HUDEP-2 (cell line): ENCODE measurements at regions not wholly inside any gene's neighbourhood (a gene's known extent, or its start where the extent isn't known, plus 50 kb on each side); places are given as distances from the start of the nearest gene placed in this dataset.
"Not testable (repeated sequence)": the region's sequence is repeated elsewhere in the genome, so short reads cannot be mapped to it uniquely, and the experiment has no call there.

Source experiments
- DNase-seq, 76 experiments: peaks; one replicate each; lab custom pipeline; 2025; ENCODE audit not compliant: unreplicated experiment in 76 of 76; lab: John Stamatoyannopoulos, UW

DNA sequence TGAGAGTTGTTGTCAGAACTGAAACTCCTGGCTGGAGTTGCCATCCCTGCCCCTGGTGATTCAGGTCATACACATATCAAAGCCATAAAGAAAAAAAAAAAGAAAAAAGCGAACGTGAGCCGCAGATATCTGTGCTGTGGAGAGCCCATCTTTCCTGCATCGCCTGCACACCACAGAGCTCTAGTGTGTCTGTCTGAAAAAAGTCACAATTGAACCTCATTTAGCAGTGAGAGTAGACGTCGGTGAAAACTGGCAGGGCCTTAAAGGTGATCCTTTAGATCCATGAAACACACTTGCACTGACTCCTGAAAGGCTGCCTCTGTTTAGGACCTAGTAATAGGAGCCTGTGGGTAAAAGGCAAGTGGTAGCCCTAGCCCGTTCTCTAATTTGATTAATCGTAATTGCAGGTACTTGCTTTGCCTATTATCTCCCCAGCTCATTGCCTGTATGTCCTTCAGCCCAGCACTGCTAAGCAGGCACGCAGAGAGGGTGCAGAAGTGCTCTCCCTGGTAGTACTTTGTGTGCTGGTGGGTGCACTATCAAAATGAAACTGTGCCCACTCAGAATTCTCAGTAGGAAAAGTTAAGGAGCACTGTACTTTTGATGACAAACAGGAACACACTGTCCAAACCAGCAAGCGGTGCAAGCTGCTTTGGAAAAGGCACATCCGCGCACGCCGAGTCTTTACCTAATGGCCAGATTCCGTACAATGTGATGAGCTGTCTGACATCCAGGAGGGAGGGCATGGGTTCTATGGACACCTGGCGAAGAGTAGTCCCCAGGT is 103.5 kb upstream of the ASB18 start:
- DNase-seq = no peak

DNA sequence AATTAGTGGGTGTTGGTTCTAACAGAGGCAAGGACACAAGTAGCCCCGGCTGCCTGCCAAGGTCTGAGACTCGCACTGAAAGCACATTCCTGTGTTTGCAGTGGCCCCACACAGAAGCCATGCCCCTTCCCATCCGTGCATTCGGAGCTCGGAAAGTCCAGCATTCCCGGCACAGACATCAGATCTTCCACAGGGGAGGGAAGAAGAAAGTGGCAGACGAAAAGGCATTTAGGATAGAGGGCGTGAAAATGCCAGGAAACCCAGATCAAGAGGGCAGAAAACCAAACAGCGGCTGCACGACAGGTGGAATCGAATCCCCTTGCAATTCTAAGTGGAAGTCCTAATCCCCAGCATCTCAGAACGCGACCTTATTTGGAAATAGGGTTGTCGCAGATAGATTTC is 105.5 kb upstream of the ASB18 start:
- no peak for DNase-seq

DNA sequence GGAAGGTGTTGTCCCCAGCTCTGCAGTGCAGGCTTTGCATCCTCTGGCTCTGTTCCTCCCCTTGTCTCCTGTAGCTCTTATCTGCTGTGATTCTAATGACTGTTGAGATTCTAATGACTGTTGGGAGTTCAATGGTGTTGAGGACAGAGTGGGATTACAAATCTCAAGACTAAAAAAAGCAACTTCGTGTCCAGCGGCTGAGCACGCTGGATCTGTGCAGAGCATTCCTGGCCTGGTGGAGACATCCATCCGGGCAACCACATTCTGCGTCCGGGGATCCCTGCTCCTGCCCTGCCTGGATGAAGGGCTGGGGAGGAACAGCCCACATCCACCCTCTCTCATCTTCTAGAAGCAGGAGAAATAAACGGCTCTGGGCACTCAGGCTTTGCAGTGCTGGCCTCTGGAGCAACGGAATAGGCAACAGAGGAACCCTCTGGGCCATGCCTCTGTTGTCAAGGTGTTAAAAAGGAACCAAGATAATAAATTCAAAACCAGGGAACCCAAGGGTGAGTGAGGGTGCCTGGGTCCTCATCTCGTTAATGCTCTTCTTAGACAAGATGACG is 106.7 kb upstream of the ASB18 start:
- DNase-seq = no peak

DNA sequence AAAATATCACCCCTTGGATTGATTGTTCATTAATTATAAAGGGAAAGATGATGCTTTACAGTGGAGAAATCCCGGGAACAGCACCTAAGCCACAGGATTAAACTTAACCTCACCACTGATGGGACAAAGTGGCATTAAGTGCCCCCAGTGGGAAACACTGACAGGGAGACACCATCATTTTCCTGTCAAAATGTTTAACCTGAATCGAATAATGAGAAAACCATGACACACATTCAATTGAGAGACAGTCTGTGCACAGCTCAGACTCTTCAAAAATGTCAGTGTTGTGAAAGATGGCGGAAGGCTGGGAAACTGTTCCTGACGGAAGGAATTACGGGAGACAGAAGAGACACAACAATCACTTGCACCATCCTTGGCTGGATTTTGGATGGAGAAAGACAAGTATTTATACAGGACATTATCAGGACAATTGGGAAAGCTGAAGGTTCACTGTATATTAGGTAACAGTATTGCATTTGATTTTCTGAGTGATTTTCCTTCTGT is 111.8 kb upstream of the ASB18 start:
- no peak for DNase-seq

DNA sequence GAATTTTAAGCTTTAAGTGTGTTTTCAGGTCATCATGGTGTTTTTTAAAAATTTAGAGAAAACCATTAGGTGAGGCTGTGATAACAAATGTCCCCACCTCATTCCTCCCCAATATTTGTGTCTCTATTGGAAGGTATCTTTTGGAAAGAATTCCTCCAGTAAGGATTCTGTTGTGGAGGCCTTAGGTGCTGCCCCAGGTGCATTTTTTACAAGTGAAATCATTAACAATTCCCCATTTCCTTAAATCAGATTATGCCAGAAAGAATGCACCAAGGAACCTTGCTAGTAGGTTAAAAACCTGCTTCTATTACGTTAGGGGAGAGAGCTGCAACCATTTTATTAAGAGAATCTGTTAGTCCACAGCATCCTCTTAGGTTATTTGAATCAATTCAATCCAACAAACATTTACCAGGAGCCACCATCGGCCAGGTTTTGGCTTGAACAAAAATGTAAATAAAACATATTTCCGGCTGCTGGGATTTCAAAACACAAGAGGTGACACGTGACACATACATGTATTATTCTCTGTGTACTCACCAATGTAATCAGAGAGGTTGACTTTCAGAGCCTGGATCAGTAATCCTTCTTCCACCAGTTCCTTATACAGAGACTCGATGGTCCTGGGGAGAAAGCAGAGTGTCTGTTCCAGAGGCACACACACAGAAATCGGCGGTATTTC is 112.5 kb upstream of the ASB18 start:
- no peak for DNase-seq

DNA sequence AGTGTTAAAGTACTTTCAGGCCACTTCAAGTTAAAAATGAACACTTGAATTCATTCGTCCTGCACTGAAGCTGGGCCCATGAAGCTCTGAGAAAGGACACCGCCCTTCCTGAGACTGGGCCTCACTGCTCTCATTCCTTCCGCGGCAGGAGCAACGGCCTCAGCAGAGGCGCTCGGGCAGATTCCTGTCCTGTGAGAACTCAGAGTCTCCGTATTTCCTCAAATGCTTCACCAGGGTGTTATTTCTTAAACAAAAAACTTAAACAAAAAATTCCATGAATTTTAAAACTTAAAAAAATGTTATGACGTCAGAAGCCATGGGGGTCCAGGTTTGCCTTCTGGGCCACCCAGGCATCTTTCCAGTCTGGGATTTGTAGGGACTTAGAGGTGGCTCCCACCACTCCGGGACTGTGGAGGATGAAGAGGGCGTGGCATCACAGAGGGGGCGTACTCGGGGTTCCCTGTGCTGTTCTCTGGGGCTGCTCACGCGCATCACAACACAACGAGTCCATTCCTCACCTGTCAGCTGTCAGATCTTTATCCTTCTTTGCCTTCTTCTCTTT is 115.9 kb upstream of the ASB18 start:
- DNase-seq = no peak

DNA sequence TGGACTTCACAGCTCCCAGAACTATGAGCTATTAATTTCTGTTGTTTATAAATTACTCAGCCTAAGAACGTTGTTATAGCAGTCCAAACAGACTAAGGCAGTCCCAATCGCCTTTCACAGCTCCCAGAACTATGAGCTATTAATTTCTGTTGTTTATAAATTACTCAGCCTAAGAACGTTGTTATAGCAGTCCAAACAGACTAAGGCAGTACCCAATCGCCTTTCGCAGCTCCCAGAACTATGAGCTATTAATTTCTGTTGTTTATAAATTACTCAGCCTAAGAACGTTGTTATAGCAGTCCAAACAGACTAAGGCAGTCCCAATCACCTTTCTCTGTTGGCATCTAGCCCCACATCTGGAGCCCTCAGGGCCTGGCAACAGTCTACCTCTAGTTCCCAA is 117.0 kb upstream of the ASB18 start:
- DNase-seq = not testable (repeated sequence)

DNA sequence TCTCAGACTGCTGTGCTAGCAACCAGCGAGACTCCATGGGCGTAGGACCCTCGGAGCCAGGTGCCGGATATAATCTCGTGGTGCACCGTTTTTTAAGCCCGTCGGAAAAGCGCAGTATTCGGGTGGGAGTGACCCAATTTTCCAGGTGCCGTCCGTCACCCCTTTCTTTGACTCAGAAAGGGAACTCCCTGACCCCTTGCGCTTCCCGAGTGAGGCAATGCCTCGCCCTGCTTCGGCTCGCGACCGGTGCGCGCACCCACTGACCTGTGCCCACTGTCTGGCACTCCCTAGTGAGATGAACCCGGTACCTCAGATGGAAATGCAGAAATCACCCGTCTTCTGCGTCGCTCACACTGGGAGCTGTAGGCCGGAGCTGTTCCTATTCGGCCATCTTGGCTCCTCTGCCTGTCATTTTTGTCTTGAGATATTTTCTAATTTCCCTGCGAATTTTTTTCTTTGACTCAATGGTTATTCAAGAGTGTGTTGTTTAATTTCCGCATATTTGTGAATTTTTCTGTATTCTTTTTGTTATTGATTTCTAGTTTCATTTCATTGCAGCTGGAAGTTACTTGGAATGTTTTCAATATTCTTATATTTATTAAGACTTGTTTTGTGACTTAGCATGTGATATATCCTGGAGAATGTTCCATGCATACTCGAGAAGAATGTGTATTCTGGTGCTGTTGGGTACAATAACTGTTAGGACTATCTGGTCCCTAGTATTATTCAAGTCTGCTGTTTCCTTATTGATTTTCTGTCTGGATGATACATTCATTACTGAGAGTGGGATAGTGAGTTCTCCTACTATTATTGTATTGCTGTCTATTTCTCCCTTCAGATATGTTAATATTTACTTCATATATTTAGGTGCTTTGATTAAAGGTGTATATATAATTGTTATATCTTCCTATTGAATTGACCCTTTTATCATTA is 125.3 kb upstream of the ASB18 start:
- DNase-seq = not testable (repeated sequence)

DNA sequence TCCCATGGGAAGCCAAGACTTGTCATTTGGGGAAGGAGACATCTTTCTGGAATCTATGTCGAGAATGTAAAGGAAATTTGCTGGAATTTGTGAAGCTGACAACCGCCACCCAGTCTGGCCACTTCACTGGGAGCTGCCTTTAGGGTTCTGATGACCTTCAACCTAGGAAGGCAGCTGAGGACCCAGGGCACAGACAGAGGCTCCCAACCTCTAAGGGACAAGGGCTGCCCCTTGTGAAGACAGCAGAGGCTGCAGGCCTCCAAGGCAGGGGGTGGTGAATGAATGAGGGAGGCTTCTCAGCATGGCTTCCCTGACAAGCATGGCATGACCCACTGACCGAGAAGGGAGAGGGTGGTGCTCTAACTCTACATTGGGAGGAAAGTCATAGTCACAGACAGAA is 128.9 kb upstream of the ASB18 start:
- no peak for DNase-seq

DNA sequence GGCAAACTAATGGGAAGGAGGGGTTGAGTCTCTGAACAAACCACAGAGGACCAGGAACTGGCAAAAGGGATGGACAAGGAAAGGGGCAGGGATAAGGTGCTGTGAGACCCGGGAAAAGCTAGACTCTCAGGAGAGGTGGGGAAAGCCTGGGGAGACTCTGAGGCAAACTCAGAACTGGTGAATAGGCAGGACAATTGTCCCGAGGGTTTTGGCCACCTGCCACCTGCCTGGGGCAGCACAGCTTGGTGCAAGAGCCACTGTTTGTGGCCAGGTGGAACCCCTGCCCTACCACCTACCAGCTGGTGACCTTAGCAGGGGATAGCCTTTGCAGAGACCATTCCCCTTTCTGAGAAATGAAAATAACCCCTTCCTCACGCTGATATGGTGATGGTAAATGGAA is 129.4 kb upstream of the ASB18 start:
- DNase-seq = no peak

DNA sequence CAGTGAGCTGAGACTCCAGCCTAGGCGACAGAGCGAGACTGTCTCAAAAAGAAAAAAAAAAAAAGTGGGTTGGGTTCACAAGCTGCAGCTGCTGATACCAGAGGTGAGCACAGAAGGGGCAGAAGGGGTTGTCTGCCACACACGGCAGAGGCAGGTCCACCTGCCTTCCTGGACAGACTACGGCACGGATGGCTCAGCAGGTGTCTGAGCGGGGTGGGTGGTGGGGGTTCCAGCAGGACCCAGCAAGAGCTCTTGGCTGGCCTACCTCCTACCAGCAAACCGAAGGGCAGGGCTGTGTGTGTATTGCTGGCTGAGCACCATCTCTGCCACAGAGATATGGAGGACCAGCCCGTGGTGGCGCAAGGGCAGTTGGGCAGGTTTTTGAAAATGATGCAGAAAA is 130.4 kb upstream of the ASB18 start:
- no peak for DNase-seq

DNA sequence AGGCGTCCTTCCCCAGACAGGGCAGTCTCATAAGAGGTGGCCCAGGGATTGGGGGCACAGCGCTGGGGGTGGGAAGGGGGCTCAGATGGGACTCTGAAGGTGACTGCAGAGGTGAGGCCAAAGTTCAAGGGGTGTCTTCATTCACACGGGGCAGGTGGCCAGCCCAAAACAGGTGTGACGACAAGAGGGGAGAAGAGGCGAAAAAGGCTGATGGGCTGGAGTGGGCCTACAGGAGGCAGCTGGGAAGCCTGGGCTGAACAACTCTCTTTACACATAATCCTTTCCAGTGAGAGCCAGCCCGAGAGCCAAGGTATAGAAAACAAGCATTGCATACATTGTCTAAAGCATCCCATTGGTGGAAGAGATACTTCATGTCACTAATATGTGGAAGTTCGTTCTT is 130.9 kb upstream of the ASB18 start:
- DNase-seq = no peak

DNA sequence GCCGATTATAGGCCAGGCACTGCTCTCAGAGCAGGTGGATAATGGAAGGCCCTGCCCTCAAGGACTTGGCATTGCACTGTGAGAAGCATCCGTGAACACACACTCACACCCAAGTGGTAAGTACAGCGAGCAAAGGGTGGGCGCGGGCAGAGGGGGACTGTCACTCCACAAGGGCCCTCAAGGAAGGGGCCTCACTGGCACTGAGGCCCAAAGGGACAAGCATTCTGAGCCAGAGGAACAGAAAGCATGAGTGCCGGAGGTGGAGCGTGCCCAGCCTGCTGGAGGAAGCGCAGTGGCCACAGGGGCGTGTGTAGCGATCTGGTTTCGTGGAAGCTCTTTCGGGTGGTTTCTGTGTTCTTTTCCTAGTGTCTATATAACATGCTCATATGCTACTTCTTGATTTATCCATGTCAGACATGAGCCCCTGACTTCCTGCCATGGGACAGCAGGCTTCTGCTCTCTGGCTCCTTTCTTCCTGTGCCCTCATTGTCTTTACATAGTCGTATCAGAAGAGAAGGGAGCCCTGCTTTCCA is 132.7 kb upstream of the ASB18 start:
- no peak for DNase-seq

DNA sequence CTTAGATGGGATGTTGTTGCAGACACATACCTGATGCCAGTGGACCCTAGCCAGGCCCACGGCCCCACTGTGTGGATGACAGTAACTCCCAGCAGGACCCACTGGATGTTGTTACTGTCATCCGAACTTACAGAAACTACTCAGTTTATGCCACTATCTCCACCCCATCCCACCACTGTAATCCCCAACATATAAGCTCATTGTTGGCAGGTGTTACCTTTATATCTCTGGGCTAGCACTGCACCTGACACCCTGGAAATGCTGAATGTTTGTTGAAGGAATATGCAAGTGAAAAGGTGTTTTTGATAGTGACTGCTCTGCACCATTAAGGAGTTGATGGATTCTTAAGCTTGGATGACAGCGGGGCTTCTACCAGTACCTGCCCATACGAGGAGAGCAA is 133.5 kb upstream of the ASB18 start:
- DNase-seq = no peak

DNA sequence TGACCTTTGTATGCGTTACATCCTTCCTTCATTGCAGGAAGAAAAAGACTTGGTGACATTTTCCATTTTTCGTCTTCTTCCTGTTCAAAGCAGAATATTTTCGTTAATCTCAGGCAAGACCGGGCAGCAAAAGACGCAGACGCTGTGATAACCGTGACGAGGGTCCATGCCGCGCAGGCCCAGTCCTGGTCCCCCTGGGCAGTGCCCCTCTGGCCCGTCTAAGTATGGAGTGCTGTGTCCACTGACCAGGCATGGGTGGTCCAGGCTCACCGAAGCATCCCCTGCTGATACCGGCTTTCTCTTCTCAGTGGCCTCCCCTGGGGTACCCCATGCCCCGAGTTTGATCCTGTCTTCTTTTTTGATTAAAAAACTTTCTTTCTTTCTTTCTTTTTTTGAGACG is 135.2 kb upstream of the ASB18 start:
- DNase-seq = no peak

DNA sequence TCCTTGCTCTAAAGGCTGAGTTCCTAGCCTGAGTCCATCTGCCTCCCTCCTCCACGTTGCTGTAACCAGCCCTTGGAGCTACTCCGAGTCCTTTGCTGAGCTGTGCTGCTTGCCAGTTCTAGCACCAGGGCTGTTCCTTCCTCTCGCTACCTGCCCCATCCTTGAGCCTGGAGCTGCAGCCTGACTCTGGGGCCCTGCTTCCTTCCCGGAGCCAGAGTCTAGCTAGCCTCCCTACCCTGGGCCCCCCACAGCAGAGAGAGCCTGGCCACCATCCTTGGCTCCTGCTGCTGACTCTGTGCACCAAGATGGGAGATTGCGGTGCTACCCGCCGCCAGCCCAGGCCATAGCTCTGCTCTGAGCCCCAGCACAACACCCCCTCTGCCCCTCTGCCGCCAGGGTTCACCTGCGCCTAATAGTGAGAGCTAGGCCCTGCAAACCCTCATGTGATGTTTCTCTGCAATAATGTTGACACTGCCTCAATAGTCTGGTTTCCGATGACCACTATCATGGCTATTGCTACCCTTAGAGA is 135.9 kb upstream of the ASB18 start:
- no peak for DNase-seq

DNA sequence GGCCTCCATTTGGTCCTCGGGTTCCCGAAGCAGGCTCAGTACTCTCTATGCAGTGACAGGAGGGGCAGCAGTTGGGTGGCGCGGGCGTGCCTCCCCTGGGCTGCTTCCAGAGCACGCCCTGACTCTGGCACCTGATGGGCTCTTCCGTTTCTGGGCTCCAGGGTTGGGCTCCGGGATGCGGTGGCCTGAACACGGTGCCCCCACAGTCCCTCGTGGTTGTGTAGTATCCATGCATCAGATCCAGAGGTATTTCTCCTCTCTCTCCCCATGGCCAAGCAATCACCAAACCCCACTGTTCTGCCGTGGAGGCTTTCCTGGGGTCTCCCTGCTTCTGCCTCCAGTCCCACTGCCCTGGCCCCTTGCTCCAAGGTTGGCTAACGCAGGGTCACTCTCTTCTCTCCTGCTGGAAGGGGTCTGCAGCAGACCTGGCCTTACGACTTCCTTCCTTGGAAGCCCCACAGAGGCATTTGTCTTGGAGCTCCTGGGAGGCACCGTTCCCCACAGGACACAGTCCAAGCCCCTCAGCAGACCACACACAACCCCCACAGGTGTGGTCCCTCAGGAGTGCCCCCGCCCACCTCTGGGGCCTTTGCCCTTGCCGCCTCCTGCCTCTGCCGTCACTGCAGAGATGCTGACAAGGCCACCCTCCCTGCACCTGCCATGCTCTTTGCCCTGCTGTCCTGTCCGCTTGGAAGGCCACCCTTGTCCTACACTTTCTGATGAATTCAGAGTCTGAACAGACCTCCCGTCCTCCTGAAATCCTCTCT is 136.6 kb upstream of the ASB18 start:
- DNase-seq = no peak

DNA sequence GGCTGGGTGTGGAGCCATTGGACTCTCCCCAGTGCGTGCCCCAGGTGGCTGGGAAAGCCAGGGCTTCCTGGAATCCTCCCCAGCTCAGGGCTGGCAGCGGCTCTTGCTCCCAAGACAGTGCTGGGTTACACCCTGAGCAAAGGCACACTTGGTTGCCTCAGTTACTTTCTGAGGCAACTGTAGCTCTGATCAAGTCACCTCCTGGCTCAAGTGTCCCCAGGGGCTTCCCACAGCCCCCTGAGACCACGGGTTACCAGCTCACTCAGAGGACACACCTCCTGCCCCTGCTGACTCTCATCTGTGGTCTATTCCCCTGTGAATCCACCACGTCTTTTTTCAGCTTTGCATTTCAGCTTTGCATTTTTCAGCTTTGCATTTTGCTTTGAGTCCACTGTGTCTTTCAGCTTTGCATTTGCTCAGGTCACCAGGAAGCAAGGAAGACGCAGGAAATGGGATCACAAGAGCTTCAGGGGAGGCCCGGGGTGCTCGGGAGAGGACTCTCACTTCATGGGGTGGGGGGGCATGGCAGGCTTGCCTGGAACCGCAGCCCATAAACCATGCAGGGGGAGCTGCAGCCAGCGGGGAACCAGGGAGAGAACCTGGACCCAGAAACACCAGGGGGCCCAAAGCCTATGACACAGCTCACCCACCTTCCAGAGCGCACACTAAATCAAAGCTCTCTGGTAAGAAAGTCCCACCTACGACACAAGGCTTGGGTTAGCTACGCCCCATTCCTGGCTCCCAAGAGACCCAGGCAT is 138.0 kb upstream of the ASB18 start:
- DNase-seq = no peak

DNA sequence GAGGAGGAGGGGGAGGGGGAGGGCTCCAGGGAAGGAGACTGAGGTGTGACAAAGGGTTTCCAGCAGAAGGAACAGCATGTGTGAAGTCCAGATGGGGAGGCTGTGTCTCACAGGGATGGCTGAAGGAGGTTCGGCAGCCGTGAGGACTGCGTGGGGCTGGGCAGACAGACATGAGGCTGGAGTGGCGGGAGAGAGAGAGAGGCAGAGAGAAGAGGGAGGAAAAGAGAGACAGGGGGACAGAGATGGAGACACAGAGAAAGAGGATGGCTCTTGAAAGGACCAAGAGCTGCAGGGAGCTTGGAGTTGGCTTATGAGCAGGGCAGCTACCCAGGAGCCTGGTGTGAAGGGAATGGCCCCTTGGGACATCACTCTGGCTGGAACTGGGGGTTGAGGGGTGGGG is 138.9 kb upstream of the ASB18 start:
- DNase-seq = no peak
